Peyer's patch (tissue), 4 donors: ENCODE measurements at regions not wholly inside any gene's neighbourhood (a gene's known extent, or its start where the extent isn't known, plus 50 kb on each side); places are given as distances from the start of the nearest gene placed in this dataset.

Source experiments
- DNase-seq, 3 donors: peaks; one replicate each; pipeline ENCODE4 v3.0.0-alpha.2; 2017 to 2019
- H3K27ac ChIP-seq, 4 donors: fragments of 200-600 bp; sonication (generic); one replicate each; pipeline ENCODE4 v1.5.1; 2016 to 2019
- H3K27me3 ChIP-seq, 2 donors: fragments of 200-600 bp; sonication (generic); one replicate each; pipeline ENCODE4 v1.5.1; 2019
- H3K36me3 ChIP-seq, 3 donors: fragments of 200-600 bp; sonication (generic); one replicate each; pipeline ENCODE4 v1.5.1; 2016 to 2019
- H3K4me1 ChIP-seq, 4 donors: fragments of 200-600 bp; sonication (generic); one replicate each; pipeline ENCODE4 v1.5.1; 2016 to 2019
- H3K4me3 ChIP-seq, 4 donors: fragments of 200-600 bp; sonication (generic); 1 replicate in 3 of 4; 2 replicates in 1 of 4; pipeline ENCODE4 v1.5.1; 2016 to 2019; ENCODE audit warnings: mild to moderate bottlenecking in 1 of 4
- H3K9me3 ChIP-seq, 4 donors: fragments of 200-600 bp; sonication (generic); one replicate each; pipeline ENCODE4 v1.5.1; 2016 to 2019; ENCODE audit warnings: mild to moderate bottlenecking in 1 of 4
- CTCF ChIP-seq, 6 experiments: fragments of 450-650 bp in 4 of 6; fragments of 200-600 bp in 2 of 6; sonication (generic) in 1 of 6; IDR thresholded peaks; one replicate each; pipeline ENCODE4 v1.5.1; 2017 to 2019; ENCODE audit warnings: antibody characterized with exemption in 6 of 6, mild to moderate bottlenecking in 3 of 6, moderate library complexity in 1 of 6
- POLR2A ChIP-seq, 2 donors: fragments of 450-650 bp; IDR thresholded peaks; one replicate each; pipeline ENCODE4 v1.5.1; 2017; ENCODE audit warnings: antibody characterized with exemption in 2 of 2, mild to moderate bottlenecking in 2 of 2, moderate library complexity in 2 of 2

- no peak for DNase-seq
- no peaks in the 10 kb centered on the region for H3K36me3 ChIP-seq
- H3K4me1 ChIP-seq: no peaks in the 10 kb centered on the region
- no peaks in the 10 kb centered on the region for H3K27me3 ChIP-seq
- H3K9me3 ChIP-seq: no peaks in the 10 kb centered on the region
- no peak overlapping the region for H3K27ac ChIP-seq
- TF ChIP-seq POLR2A (IDR thresholded peaks at IDR 0.05) (no peak), CTCF (IDR thresholded peaks at IDR 0.05) (no peak)
- no peak overlapping the region for H3K4me3 ChIP-seq
Measured at GRCh38 chr4:129327637-129328036, 231.7 kb downstream of the C4orf33 start.

GRCh38 chr4:129328162-129328561 is 232.2 kb downstream of the C4orf33 start:
- no peaks in the 10 kb centered on the region for H3K4me1 ChIP-seq
- H3K36me3 ChIP-seq: no peaks in the 10 kb centered on the region
- no peaks in the 10 kb centered on the region for H3K27me3 ChIP-seq
- H3K27ac ChIP-seq: no peak overlapping the region
- TF ChIP-seq CTCF (IDR thresholded peaks at IDR 0.05): no peak
- no peak for TF ChIP-seq POLR2A (IDR thresholded peaks at IDR 0.05)
- no peak overlapping the region for H3K4me3 ChIP-seq
- no peaks in the 10 kb centered on the region for H3K9me3 ChIP-seq
- DNase-seq: no peak

- H3K27ac ChIP-seq: no peak overlapping the region
- TF ChIP-seq CTCF (IDR thresholded peaks at IDR 0.05) (no peak), POLR2A (IDR thresholded peaks at IDR 0.05) (no peak)
- H3K27me3 ChIP-seq: no peaks in the 10 kb centered on the region
- H3K9me3 ChIP-seq: no peaks in the 10 kb centered on the region
- DNase-seq: no peak
- H3K4me3 ChIP-seq: no peak overlapping the region
- H3K36me3 ChIP-seq: no peaks in the 10 kb centered on the region
- H3K4me1 ChIP-seq: no peaks in the 10 kb centered on the region
Measured at GRCh38 chr4:129334136-129334535, 238.2 kb downstream of the C4orf33 start.

GRCh38 chr4:129335276-129335675 is 239.3 kb downstream of the C4orf33 start:
- H3K9me3 ChIP-seq: no peaks in the 10 kb centered on the region
- TF ChIP-seq POLR2A (IDR thresholded peaks at IDR 0.05): no peak
- no peak for TF ChIP-seq CTCF (IDR thresholded peaks at IDR 0.05)
- no peak overlapping the region for H3K27ac ChIP-seq
- no peaks in the 10 kb centered on the region for H3K36me3 ChIP-seq
- no peaks in the 10 kb centered on the region for H3K4me1 ChIP-seq
- H3K4me3 ChIP-seq: no peak overlapping the region
- no peak for DNase-seq
- H3K27me3 ChIP-seq: no peaks in the 10 kb centered on the region

- no peaks in the 10 kb centered on the region for H3K9me3 ChIP-seq
- H3K36me3 ChIP-seq: no peaks in the 10 kb centered on the region
- no peak overlapping the region for H3K27ac ChIP-seq
- no peak for DNase-seq
- no peak for TF ChIP-seq POLR2A (IDR thresholded peaks at IDR 0.05)
- TF ChIP-seq CTCF (IDR thresholded peaks at IDR 0.05): no peak
- no peaks in the 10 kb centered on the region for H3K27me3 ChIP-seq
- no peaks in the 10 kb centered on the region for H3K4me1 ChIP-seq
- no peak overlapping the region for H3K4me3 ChIP-seq
Measured at GRCh38 chr4:129335818-129336217, 239.9 kb downstream of the C4orf33 start.
